G401 (cell line): ENCODE measurements at regions not wholly inside any gene's neighbourhood (a gene's known extent, or its start where the extent isn't known, plus 50 kb on each side); places are given as distances from the start of the nearest gene placed in this dataset.

Experiments
- DNase-seq: peaks from one replicate; pipeline ENCODE4 v3.0.0-alpha.2; 2015; ENCODE audit warnings: low spot score
- in situ Hi-C: cut with HindIII; loops from 2 replicates; pipeline ENCODE4 v1.10.0; 2016; ENCODE audit warnings: low sequenced_read_pairs, mixed read lengths

GRCh38 chr3:107973961-107974360 lies 116.9 kb downstream of the CD47 start:
- in situ Hi-C loops = no loop called here
- DNase-seq = no peak

GRCh38 chr3:107973152-107973551 lies 117.7 kb downstream of the CD47 start:
- in situ Hi-C loops = no loop called here
- DNase-seq = no peak

- no peak for DNase-seq
- in situ Hi-C loops = no loop called here
Observed at GRCh38 chr3:107970993-107971580, 119.7 kb downstream of the CD47 start.

- in situ Hi-C loops = no loop called here
- peak; percentile 51 for DNase-seq
Observed at GRCh38 chr3:107969994-107970819, 120.6 kb downstream of the CD47 start.

GRCh38 chr3:107969525-107969924 lies 121.3 kb downstream of the CD47 start:
- in situ Hi-C loops = no loop called here

GRCh38 chr3:107966276-107966675 lies 124.6 kb downstream of the CD47 start:
- in situ Hi-C loops = no loop called here

More at GRCh38 chr3:107969525-107969924, 121.3 kb downstream of the CD47 start:
- DNase-seq = no peak

GRCh38 chr3:107965136-107965655 lies 125.6 kb downstream of the CD47 start:
- DNase-seq = no peak
- in situ Hi-C loops = no loop called here

More at GRCh38 chr3:107966276-107966675, 124.6 kb downstream of the CD47 start:
- no peak for DNase-seq

- peak; percentile 55 for DNase-seq
- in situ Hi-C loops = no loop called here
Observed at GRCh38 chr3:107963581-107963980, 127.2 kb downstream of the CD47 start.

GRCh38 chr3:107962946-107963345 lies 127.9 kb downstream of the CD47 start:
- peak; percentile 80 for DNase-seq
- in situ Hi-C loops = no loop called here

- no peak for DNase-seq
- in situ Hi-C loops = no loop called here
Observed at GRCh38 chr3:107962037-107962436, 128.8 kb downstream of the CD47 start.

GRCh38 chr3:107959550-107960154 lies 131.2 kb downstream of the CD47 start:
- DNase-seq = no peak

GRCh38 chr3:107958146-107958545 lies 132.7 kb downstream of the CD47 start:
- in situ Hi-C loops = no loop called here

More at GRCh38 chr3:107959550-107960154, 131.2 kb downstream of the CD47 start:
- in situ Hi-C loops = no loop called here

GRCh38 chr3:107956991-107957900 lies 133.6 kb downstream of the CD47 start:
- peak; percentile 82 for DNase-seq
- in situ Hi-C loops = no loop called here

More at GRCh38 chr3:107958146-107958545, 132.7 kb downstream of the CD47 start:
- DNase-seq = no peak

- no peak for DNase-seq
- in situ Hi-C loops = no loop called here
Observed at GRCh38 chr3:107954845-107955244, 136.0 kb downstream of the CD47 start.

GRCh38 chr3:107953722-107954121 lies 137.1 kb downstream of the CD47 start:
- no peak for DNase-seq
- in situ Hi-C loops = no loop called here

- peak; percentile 76 for DNase-seq
- in situ Hi-C loops = no loop called here
Observed at GRCh38 chr3:107951126-107951525, 139.7 kb downstream of the CD47 start.

- peak; percentile 37 for DNase-seq
Observed at GRCh38 chr3:107950417-107950816, 140.4 kb downstream of the CD47 start.

GRCh38 chr3:107949394-107949970 lies 141.3 kb downstream of the CD47 start:
- no peak for DNase-seq
- in situ Hi-C loops = no loop called here

More at GRCh38 chr3:107950417-107950816, 140.4 kb downstream of the CD47 start:
- in situ Hi-C loops = no loop called here

- in situ Hi-C loops = no loop called here
- no peak for DNase-seq
Observed at GRCh38 chr3:107947203-107947602, 143.6 kb downstream of the CD47 start.
